GM19463 (cell line): ENCODE measurements at regions not wholly inside any gene's neighbourhood (a gene's known extent, or its start where the extent isn't known, plus 50 kb on each side); places are given as distances from the start of the nearest gene placed in this dataset.

Experiments used
- ATAC-seq: cut with Tn5 transposase; IDR thresholded peaks from one replicate; pipeline ENCODE4 v1.9.1; 2021; ENCODE audit warnings: mild to moderate bottlenecking, moderate library complexity; ENCODE audit not compliant: unreplicated experiment

- no peak for ATAC-seq
Observed at GRCh38 chr2:216287251-216287650, 85.0 kb downstream of the MARCHF4 start.

GRCh38 chr2:216286616-216287231 lies 85.6 kb downstream of the MARCHF4 start:
- ATAC-seq, result no peak

- ATAC-seq, result no peak
Observed at GRCh38 chr2:216285701-216286100, 86.6 kb downstream of the MARCHF4 start.

GRCh38 chr2:216284708-216285107 lies 87.6 kb downstream of the MARCHF4 start:
- no peak for ATAC-seq

GRCh38 chr2:216283038-216283900 lies 89.0 kb downstream of the MARCHF4 start:
- ATAC-seq, result peak; percentile 81

GRCh38 chr2:216281876-216282275 lies 90.4 kb downstream of the MARCHF4 start:
- no peak for ATAC-seq

- ATAC-seq, result no peak
Observed at GRCh38 chr2:216281316-216281715, 91.0 kb downstream of the MARCHF4 start.

GRCh38 chr2:216279459-216279858 lies 92.8 kb downstream of the MARCHF4 start:
- ATAC-seq, result no peak

GRCh38 chr2:216279031-216279430 lies 93.3 kb downstream of the MARCHF4 start:
- ATAC-seq, result no peak

- ATAC-seq, result no peak
Observed at GRCh38 chr2:216275890-216276289, 96.4 kb downstream of the MARCHF4 start.

- ATAC-seq, result no peak
Observed at GRCh38 chr2:216274194-216274840, 98.0 kb downstream of the MARCHF4 start.

GRCh38 chr2:216261042-216261537 lies 111.2 kb downstream of the MARCHF4 start:
- no peak for ATAC-seq

- ATAC-seq, result no peak
Observed at GRCh38 chr2:216260629-216261028, 111.7 kb downstream of the MARCHF4 start.

GRCh38 chr2:216259081-216259480 lies 113.2 kb downstream of the MARCHF4 start:
- no peak for ATAC-seq

- no peak for ATAC-seq
Observed at GRCh38 chr2:216257089-216257488, 115.2 kb downstream of the MARCHF4 start.
